Right lobe of liver (tissue), 4 donors: ENCODE measurements at regions not wholly inside any gene's neighbourhood (a gene's known extent, or its start where the extent isn't known, plus 50 kb on each side); places are given as distances from the start of the nearest gene placed in this dataset.

Experiments used
- CTCF ChIP-seq, 4 donors: fragments of 200-600 bp in 3 of 4; fragments of 450-650 bp in 1 of 4; IDR thresholded peaks; one replicate each; pipeline versions ENCODE4 v1.5.1 to v1.8.0; 2016 to 2022; ENCODE audit warnings: antibody characterized with exemption in 4 of 4, mild to moderate bottlenecking in 2 of 4
- POLR2A ChIP-seq: fragments of 450-650 bp; IDR thresholded peaks from one replicate; pipeline ENCODE4 v1.6.1; 2017; ENCODE audit warnings: antibody characterized with exemption, mild to moderate bottlenecking
- donor health status: DM: no; HTN: no; CAD: no.
- donor health status: DM: no; HTN: no; CAD: no.
- donor health status: DM: no; HTN: yes; CAD: no.

GRCh38 chr1:232340446-232340845 lies 289.5 kb downstream of the SIPA1L2 start:
- TF ChIP-seq CTCF (IDR thresholded peaks at IDR 0.05): no peak
- TF ChIP-seq POLR2A: no peak
